ENCODE measurements at regions not wholly inside any gene's neighbourhood (a gene's known extent, or its start where the extent isn't known, plus 50 kb on each side); places are given as distances from the start of the nearest gene placed in this dataset.

- Histone ChIP-seq H3K27me3 (ENCODE audit: control insufficient read depth in 2 of 2, insufficient read depth in 2 of 2, low read length in 2 of 2) (no peaks in the 10 kb centered on the region), H3K4me3 (replicated peaks in 1 of 3; ENCODE audit: low read depth in 2 of 3, low read length in 3 of 3) (no peak overlapping the region), H3K79me2 (ENCODE audit: insufficient read depth, low read length) (no peaks in the 10 kb centered on the region), H3K4me1 (ENCODE audit: control insufficient read depth in 1 of 2, insufficient read depth in 2 of 2, low read length in 2 of 2) (no peaks in the 10 kb centered on the region), H3K4me2 (replicated peaks; ENCODE audit: extremely low read depth, low read length, poor library complexity, severe bottlenecking) (no peak overlapping the region), H3K36me3 (replicated peaks in 1 of 2; ENCODE audit: control insufficient read depth in 1 of 2, insufficient read depth in 2 of 2, low read length in 2 of 2) (no peaks in the 10 kb centered on the region), H3K9me3 (replicated peaks in 1 of 2; ENCODE audit: control insufficient read depth in 1 of 2, insufficient read depth in 1 of 2, low read length in 2 of 2) (peaks cover 5 to 22% of the 10 kb centered on the region in 2 donors), H2AFZ (ENCODE audit: insufficient read depth, low read depth, low read length, poor library complexity, severe bottlenecking) (no peak overlapping the region), H3K27ac (ENCODE audit: low read depth in 1 of 2, low read length in 2 of 2) (no peak overlapping the region), H4K20me1 (ENCODE audit: insufficient read depth, low read length) (no peaks in the 10 kb centered on the region), H3K9ac (ENCODE audit: insufficient read depth, low read length, poor library complexity, severe bottlenecking) (no peak overlapping the region)
- H3K4me1 Mint-ChIP-seq: no peaks in the 10 kb centered on the region
- no peaks in the 10 kb centered on the region for H3K36me3 Mint-ChIP-seq
- H3K9me3 Mint-ChIP-seq: peaks cover 2 to 21% (median 19%) of the 10 kb centered on the region in 7 donors
- TF ChIP-seq, protein P1, sequence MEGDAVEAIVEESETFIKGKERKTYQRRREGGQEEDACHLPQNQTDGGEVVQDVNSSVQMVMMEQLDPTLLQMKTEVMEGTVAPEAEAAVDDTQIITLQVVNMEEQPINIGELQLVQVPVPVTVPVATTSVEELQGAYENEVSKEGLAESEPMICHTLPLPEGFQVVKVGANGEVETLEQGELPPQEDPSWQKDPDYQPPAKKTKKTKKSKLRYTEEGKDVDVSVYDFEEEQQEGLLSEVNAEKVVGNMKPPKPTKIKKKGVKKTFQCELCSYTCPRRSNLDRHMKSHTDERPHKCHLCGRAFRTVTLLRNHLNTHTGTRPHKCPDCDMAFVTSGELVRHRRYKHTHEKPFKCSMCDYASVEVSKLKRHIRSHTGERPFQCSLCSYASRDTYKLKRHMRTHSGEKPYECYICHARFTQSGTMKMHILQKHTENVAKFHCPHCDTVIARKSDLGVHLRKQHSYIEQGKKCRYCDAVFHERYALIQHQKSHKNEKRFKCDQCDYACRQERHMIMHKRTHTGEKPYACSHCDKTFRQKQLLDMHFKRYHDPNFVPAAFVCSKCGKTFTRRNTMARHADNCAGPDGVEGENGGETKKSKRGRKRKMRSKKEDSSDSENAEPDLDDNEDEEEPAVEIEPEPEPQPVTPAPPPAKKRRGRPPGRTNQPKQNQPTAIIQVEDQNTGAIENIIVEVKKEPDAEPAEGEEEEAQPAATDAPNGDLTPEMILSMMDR (IDR thresholded peaks at IDR 0.05): no peak
- no peak for DNase-seq
- H3K4me3 Mint-ChIP-seq: no peak overlapping the region
- H3K27me3 Mint-ChIP-seq (ENCODE audit: low read depth in 3 of 3): no peaks in the 10 kb centered on the region
- no peak overlapping the region for H3K27ac Mint-ChIP-seq
- intact Hi-C loops (cut with micrococcal nuclease): no loop called here
- no CpG with 5 or more reads among the region's 2 CpGs for WGBS (ENCODE audit: insufficient coverage)
Observed at GRCh38 chr5:123947797-123948196, 435.8 kb downstream of the CSNK1G3 start.

- no peak overlapping the region for H2AFZ ChIP-seq (ENCODE audit: insufficient read depth, low read depth, low read length, poor library complexity, severe bottlenecking)
- peaks cover 9 to 29% of the 10 kb centered on the region in 2 donors for H3K9me3 ChIP-seq (replicated peaks in 1 of 2; ENCODE audit: control insufficient read depth in 1 of 2, insufficient read depth in 1 of 2, low read length in 2 of 2)
- H3K27me3 ChIP-seq (ENCODE audit: control insufficient read depth in 2 of 2, insufficient read depth in 2 of 2, low read length in 2 of 2): no peaks in the 10 kb centered on the region
- no peaks in the 10 kb centered on the region for H3K27me3 Mint-ChIP-seq (ENCODE audit: low read depth in 3 of 3)
- H3K27ac ChIP-seq (ENCODE audit: low read depth in 1 of 2, low read length in 2 of 2): no peak overlapping the region
- H3K4me3 Mint-ChIP-seq: no peak overlapping the region
- H4K20me1 ChIP-seq (ENCODE audit: insufficient read depth, low read length): no peaks in the 10 kb centered on the region
- no peaks in the 10 kb centered on the region for H3K36me3 ChIP-seq (replicated peaks in 1 of 2; ENCODE audit: control insufficient read depth in 1 of 2, insufficient read depth in 2 of 2, low read length in 2 of 2)
- no peaks in the 10 kb centered on the region for H3K4me1 Mint-ChIP-seq
- no peaks in the 10 kb centered on the region for H3K4me1 ChIP-seq (ENCODE audit: control insufficient read depth in 1 of 2, insufficient read depth in 2 of 2, low read length in 2 of 2)
- no peak overlapping the region for H3K27ac Mint-ChIP-seq
- no peaks in the 10 kb centered on the region for H3K36me3 Mint-ChIP-seq
- TF ChIP-seq, protein P1 (IDR thresholded peaks at IDR 0.05): no peak
- no peak for DNase-seq
- no peak overlapping the region for H3K9ac ChIP-seq (ENCODE audit: insufficient read depth, low read length, poor library complexity, severe bottlenecking)
- no peaks in the 10 kb centered on the region for H3K79me2 ChIP-seq (ENCODE audit: insufficient read depth, low read length)
- intact Hi-C loops (cut with micrococcal nuclease): no loop called here
- WGBS (ENCODE audit: insufficient coverage): no CpG with 5 or more reads among the region's 1 CpG
- H3K4me3 ChIP-seq (replicated peaks in 1 of 3; ENCODE audit: low read depth in 2 of 3, low read length in 3 of 3): no peak overlapping the region
- H3K9me3 Mint-ChIP-seq: peaks cover 6 to 29% (median 21%) of the 10 kb centered on the region in 7 donors
- no peak overlapping the region for H3K4me2 ChIP-seq (replicated peaks; ENCODE audit: extremely low read depth, low read length, poor library complexity, severe bottlenecking)
Observed at GRCh38 chr5:123945548-123945947, 433.6 kb downstream of the CSNK1G3 start.

All from CD14-positive monocyte (primary cell).